HG03469 (cell line): ENCODE measurements at regions not wholly inside any gene's neighbourhood (a gene's known extent, or its start where the extent isn't known, plus 50 kb on each side); places are given as distances from the start of the nearest gene placed in this dataset.

Source experiments
- ATAC-seq: cut with Tn5 transposase; IDR thresholded peaks from one replicate; pipeline ENCODE4 v1.9.1; 2021; ENCODE audit warnings: mild to moderate bottlenecking, moderate library complexity, moderate number of reproducible peaks; ENCODE audit not compliant: unreplicated experiment

DNA sequence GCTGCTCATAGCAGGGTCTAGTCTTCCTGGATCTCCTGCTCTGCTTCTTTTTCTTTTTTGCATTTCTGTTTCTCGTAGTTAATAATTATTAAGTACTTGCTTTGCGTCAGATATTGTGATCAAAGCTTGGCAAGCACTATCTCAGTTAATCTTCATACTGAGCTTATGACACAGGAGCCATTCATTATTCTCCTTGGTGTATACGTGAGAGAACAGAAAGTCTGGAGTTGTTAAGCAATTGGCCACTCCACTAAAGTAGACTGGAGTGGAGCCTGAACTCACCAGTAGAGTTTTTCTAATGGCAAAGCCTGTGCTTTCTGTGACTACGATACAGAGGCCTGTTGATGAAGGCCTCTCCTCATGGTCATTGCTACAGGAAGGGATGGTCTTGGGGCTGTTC lies 285.9 kb downstream of the RFC3 start:
- ATAC-seq: no peak

DNA sequence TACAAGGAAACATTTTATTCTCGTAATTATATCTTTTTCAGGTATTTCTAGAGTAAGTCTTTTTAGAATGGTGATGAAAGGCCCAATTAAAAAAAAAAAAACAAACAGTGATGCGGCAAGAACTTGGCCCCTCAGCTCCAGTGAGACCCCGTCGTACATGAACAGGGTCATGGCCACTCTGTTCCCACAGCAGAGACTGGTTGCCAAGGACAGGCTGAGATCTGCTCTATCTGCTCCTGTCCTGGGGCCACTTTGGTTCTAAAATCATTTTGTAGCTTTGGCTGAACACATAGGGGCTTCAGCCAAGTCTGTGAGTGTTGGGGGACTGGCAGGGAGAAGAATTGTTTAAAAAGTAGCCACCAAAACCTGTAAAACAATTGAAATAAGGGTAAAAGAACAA lies 286.9 kb downstream of the RFC3 start:
- ATAC-seq: no peak

DNA sequence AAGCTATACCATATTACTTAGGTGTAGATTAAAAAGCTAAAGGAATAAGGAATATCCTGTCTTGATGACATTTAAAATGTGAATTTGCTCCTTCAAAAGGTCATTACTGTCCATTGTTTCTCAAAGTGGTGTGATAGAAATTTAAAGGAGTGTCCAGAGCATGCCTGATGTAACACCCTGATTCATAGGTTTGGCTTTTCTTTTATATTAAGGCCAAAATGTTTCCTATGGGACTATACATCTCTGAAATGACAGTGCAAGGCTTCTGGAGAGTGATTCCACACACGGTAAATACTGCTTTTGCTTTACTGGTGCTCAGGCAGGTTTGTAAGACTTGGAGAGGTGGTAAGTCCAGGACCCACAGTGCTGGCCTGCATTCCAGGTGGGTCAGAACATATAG lies 289.9 kb downstream of the RFC3 start:
- no peak for ATAC-seq

DNA sequence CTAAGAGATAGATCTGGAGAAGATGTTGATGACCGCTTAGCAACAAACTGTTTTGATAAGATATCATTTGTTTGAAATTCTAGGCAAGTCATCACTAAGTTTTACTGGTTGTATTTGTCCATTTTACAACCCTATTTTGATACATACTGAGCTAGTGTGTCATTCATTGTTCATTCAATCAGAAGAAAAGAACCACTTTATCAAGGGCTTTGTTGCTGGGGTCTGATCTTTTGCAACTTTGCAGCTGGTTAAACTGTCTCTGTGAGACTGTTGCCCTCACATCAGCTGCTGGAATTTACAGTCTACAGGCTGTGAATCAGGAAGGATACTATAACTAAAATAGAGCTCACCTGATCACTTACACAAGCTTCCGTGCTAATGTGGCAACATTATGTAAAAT lies 290.5 kb downstream of the RFC3 start:
- no peak for ATAC-seq

DNA sequence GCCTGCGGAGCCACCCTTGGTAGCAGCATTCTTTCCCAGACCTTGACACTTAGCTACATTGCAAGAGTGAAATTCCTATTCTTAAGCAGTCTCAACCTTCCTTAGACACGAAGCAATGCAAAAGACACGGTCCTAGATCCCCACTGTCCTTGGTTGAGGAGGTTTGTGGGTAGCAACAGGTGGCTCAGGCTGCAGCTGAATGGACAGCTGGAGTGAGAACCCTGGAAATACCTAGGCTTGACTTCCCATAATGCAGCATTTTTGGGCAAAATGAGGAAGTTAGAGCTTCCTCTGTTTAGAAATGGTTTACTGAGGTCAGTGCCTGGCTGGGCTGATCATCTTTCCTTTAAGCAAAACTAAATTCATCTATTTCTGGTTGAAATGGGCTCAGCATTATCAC lies 296.6 kb downstream of the RFC3 start:
- ATAC-seq: no peak

DNA sequence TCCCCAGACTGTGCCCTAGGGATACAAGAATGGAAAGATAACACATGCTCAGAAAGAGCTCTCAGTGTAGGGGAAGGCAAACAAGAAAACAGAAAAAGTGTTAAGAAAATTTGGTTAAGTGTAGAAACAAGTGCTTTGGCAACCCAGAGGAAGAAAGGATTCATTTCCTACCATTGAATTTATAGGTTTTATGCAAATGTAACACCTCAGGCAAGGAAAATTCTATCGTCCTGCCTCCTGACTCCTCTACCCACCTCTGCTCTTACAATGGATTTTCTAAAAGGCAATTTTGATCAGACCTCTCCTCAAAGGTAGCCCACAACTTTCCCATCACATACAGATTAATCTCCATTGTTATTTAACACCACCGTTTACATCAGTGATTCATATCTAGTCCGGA lies 298.7 kb downstream of the RFC3 start:
- no peak for ATAC-seq

DNA sequence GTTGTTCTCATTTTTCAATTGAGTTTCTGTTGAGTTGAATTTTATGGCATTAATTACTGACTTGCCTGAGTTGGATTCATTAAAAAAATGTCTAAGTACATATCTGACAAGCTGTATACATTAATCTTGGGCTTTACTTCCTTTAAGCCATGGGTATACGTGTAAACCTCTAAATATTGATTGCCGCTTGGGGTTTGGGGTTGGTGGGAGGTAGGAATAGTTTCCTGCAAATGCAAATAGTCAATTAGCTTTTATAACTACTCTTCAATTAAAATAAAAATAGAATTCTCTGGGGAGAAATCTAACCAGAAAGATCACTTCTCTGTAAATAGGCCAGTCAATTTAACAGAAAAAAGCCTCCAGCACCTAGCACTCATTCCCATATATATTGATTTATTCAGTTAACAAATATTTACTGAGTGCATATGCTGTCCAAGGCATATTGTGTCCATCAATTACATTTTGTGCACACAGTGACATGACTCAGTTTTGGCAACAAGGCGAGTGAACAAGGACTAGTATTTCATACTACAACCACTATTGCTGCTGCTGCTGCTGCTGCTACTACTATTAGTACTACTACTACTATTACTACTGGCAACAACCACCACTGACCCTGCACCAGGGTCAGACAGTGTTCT lies 306.8 kb downstream of the RFC3 start:
- no peak for ATAC-seq

DNA sequence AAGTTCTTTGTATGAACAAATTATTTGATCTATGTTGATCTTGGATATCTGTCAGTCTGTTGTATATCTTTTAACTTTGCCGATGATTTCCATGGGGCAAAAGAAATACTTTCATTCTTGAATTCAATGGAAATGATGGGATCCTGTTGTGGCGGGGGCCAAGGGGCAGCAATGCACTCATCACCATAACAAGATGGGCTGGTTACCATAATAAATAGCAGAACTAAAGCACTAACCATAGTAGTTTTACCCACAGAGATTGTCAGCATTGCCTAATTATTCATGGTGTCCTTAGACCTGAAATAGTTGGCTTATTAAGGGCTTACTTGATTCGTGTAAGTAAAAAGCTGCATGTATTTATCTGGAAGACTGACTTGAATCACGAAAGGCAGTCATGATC lies 309.6 kb downstream of the RFC3 start:
- ATAC-seq: no peak

DNA sequence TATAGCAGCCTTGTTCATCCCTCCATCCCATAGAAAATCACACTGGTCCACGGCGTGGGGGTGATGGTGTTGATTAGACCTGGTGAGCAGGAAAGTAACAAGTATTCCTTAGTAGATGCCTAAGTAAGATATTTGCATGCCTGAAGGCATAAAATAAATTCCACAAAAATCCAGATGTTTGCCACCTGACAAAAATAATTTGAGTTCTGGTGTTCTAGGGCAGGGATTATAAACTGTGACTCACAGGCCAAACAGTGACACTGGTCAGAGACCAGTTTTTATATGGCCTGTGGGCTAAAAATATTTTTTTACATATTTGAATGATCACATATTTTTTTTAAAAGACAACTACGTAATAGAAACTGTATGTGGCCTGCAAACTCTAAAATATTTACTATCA lies 310.7 kb downstream of the RFC3 start:
- no peak for ATAC-seq

DNA sequence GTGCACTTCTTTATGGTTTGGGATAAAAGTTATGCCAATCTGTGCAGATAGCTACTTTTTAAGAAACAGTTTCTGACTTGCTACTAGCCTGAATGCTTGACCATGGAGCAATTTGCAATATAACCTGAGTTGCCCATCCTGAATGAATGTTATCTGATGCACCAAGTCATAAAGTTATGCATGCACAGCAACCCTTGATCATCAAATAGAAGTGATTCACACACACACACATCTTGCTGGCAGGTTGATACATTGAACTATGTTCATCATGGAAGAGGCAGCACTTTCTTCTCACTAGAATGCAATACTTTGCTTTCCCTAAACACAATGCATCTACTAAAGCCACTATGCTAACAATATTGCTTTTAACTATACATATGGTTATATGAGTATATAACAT lies 311.5 kb downstream of the RFC3 start:
- no peak for ATAC-seq

DNA sequence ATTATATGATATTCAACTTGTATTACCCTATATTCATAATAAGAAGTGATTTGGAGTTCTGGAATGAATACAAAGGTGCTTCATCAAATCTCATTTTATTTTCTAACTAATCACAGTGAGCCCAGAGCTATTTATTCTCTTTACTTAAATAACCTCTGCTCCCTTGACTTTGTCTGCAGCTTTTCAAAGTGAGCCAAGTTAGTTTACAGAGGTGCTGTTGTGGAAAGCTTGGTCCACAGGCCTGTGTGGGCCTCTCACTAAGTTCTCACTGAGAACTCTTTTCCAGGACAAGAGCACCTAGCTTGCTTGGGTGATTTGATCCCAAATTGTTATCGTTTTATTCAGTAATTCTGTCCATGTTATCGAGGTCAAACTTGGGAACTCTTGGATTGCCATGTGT lies 319.3 kb downstream of the RFC3 start:
- ATAC-seq: no peak

DNA sequence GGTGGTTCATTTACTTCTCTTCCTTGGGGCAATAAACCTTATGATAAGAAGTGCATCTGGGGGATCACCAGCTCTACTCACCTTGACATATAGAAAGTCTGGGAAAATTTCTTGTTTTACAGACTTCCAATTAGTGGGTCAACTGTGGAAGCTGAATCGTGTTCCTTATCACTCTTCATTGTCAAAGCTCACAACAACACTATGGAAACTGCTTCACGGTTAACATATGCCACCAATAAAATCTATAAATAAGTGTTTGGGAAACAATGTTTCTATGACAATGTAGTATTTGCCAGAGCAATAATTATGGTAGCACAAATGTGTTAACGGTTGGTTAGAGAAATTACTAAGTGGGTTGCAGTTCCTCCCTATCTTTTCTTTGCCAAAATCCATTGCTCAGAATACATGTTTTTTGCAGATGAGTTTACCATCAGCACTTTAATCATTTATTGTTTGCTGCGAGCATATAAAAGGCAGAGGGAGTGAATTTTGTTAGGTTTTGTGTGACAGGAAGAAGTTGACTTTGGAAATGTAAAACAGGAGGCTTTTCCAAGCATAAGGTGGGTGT lies 321.8 kb downstream of the RFC3 start:
- ATAC-seq: no peak

DNA sequence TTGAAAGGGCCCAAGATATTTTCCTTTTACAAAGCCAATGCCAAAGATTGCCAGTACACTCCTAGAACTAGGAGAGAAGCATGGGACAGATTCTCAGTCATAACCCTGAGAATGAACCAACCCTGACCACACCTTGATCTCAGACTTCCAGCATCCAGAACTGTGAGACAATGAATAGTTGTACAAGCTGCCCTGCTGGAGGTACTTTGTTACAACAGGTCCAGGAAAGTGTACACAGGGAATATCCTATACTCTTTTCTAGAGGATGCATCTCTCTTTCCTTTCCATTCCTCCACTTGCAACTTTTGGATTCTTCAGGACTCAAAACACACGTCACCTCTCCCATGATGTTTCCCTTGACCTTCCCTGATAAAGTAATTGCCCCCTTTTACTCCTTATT lies 325.7 kb downstream of the RFC3 start:
- no peak for ATAC-seq

DNA sequence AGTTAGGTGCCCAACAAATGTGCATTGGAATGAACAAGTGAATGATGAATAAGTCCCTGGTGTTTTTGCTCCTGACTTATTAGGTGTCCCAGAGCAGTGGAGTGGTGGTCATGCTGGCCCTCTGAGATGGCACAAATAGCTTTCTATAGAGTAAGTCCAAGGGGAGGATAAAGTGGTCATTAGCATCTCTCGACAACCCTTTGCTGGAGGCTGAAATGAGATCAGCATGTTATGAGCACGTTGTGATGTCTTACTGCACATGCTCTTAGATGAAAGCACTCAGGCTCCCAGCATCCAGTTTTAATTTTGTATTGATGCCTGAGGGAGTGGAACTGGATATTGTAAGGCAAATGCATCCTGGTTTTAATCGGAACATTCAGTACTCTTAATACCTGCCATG lies 326.2 kb downstream of the RFC3 start:
- no peak for ATAC-seq

DNA sequence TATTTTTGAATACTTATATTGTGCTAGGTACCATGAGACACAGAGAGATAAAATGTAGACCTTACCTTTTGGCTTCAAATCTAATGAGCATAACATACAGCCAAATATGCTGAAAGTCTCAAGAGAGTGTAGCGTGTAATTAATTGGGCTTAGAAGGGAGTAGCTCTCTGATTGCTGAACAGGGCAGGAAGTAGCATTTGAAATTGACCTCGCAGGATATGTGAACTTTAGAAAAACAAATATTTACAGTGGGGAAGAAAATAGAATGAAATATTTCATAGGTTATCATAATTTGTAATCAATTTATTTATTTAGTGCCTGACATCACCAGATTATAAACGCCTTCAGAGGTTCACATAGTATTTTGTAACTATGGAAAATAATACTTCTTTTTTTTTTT lies 327.1 kb downstream of the RFC3 start:
- no peak for ATAC-seq

DNA sequence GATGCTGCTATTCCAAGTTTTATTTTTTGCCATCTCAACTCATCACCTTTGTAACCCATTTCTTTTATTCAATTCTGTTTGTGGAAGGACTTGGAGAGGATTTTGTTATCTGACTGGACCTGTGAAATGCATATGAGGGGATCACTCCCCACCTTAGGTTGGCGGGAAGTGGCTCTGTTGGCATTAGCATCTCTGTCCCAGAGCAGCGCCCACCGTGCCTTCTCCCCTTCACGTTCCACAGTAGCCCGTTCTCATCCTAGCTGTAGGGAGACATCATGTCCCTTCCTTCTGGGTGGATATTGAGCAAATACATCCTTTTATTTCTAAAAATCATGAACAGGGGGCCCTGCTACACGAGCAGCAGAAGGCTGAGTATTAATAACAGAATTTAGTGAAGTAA lies 330.4 kb downstream of the RFC3 start:
- no peak for ATAC-seq

DNA sequence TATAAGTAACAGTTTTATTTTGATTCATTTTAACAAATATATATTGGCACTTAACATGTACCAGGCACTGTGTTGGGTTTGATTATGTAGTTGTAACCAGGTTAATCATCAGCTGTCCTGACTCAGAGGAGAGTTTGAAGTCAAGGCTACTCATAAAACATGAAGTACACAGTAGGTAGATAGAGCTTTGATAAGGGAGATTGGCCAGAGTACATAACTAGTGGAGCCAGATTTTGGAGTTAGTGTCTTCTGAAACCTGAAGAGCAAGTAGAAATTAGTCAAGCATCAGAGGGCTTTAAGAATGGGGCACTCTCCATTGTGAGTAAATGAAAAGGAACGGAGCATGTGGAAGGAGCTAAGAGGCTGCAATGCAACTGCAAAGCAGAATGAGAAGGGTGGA lies 333.9 kb downstream of the RFC3 start:
- no peak for ATAC-seq

DNA sequence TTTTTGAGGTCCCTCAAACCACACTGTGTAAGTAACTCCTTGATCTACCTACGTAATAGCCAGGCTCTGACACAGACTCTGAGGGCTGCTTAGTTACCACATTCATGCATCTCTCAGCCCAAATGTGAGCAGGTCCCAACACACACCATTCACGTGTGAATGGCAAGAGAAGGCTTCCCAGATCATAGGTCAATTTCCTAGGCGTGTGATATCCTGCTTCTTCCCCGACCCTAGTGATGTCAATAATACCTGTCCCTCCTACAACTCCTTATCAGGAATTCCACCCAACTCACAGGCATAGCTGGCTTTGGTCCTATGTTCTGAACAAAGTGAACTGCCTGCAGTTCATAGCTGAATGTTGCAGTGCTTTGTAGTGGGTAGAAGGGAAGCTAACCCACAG lies 334.5 kb downstream of the RFC3 start:
- ATAC-seq: no peak

DNA sequence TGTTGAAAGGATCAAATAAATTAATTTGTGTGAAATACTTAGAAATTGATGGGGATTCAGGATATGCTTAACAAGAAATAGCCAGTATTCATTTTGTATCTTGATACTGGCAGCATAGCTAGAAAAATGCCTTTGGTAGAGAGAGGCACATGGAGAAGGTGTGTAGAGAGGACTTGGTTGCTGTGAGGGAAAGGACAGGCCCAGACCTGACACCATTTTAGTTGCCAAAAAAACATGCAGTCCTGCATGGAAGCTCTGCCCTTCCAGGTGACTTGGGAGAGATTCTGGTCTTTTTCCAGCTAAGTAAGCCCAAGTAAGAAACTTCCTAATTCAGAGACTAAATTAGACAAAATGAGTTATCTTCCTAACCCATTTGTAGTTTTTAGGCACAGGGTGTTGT lies 335.0 kb downstream of the RFC3 start:
- no peak for ATAC-seq

DNA sequence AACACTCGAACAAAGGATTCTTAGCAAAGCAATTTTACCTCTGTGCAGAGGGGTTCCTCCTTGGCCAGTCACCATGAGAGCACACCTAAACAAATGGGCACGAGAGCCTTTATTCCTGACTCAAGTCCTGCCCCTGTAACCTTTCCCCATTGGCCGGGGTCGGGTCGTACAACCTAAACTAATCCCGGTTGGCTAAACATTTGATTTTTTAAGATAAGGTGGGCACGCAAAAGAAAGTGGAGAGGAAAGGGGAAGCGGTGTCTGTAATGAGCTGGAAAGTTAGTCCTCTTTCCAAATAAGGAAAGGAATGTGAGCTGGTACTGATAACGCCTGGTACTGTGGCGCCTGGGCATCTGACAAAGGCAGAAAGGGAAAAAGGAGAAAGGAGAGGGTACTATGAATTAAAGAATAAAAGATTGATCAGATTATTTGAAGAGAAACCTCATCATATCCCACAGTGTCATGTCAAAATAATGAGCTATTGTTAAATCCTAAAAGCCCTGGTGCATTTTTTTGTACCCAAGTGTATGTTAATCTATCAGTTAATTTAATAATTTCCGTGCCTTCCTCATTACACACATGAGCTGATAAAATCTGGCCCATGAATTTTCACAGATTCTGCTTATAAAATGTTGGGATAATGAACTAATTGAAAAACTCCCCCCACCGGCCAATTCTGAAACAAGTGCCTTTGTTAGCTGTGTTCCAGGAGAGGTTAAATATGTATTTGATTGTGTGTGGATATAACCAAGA lies 335.7 kb downstream of the RFC3 start:
- no peak for ATAC-seq

DNA sequence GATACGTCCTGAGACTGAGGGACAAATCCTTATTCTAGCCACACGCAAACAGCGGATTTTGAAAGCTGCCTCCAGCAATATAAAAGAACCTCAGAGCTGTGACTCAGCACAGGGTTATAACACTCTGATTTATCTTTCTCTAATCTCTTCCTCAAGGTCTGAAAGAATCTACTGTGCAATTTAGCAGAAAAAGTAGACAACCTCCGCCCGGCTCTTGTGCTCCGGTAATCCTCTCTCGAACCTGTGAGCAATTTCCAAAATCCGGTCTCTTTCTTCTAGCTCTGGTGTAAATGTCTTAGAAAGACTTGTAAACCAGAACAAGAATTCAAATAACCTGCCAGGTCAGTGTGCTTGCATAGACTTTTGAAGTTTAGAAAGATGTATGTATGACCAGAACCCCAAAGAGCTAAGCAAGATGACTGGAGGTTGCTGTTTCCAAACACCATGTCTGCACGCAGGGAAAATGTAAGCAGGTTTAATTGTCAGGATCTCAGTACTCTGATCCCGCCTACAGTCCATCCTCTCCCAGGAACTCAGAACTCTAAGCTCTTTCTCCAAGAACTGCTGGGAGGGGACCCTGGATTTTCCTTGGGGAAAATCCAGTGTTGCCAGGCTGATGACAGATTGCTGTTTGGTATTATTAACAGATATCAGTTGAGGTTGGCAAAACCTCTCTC lies 338.1 kb downstream of the RFC3 start:
- no peak for ATAC-seq

DNA sequence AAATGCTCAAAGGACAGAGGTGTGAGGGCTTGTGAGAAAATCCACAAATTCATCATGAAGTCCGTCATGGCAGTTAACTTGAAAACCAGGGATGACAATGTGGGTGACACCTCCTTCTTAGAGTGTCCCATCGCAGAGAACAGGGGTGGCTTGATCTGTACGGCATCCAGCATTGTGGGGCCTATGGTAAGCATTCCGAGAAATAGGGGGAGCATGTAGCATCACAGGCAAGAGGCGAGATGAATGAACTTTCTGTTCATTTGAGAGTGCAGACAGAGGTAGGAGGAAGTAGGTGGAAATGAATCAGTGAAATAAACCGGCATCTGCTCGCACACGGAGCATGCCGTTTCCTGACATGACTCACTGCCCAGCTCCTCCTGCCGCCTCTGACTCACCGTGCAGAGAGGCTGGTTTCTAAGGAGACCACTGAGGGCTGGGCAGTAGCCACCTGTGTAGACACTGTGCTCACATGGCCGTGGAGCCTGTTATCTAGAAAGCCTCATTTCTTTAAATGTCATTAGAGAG lies 339.0 kb downstream of the RFC3 start:
- ATAC-seq: peak; percentile 99
